Liver (tissue), 8 donors: ENCODE measurements at regions not wholly inside any gene's neighbourhood (a gene's known extent, or its start where the extent isn't known, plus 50 kb on each side); places are given as distances from the start of the nearest gene placed in this dataset.

ENCODE experiments used
- DNase-seq: peaks from one replicate; pipeline ENCODE4 v3.0.0-alpha.2; 2017; ENCODE audit warnings: low spot score
- H3K27ac ChIP-seq, 2 donors: one replicate each; pipeline ENCODE4 v1.7.0; 2013; ENCODE audit warnings: inconsistent platforms in 2 of 2, low read length in 2 of 2, control low read depth in 1 of 2, low read depth in 1 of 2, mild to moderate bottlenecking in 1 of 2
- H3K27me3 ChIP-seq, 4 donors: one replicate each; pipeline versions ENCODE4 v1.6.1 to v1.7.0; 2013; ENCODE audit warnings: low read length in 3 of 4, inconsistent platforms in 1 of 4, mild to moderate bottlenecking in 1 of 4, moderate library complexity in 1 of 4; ENCODE audit not compliant: control insufficient read depth in 4 of 4, insufficient read depth in 4 of 4
- H3K36me3 ChIP-seq, 4 donors: one replicate each; pipeline versions ENCODE4 v1.6.1 to v1.7.0; 2013; ENCODE audit warnings: low read length in 3 of 4, mild to moderate bottlenecking in 3 of 4, low read depth in 1 of 4, moderate library complexity in 1 of 4; ENCODE audit not compliant: control insufficient read depth in 4 of 4, insufficient read depth in 3 of 4
- H3K4me1 ChIP-seq, 4 donors: one replicate each; pipeline versions ENCODE4 v1.6.1 to v1.7.0; 2013; ENCODE audit warnings: low read length in 3 of 4, mild to moderate bottlenecking in 3 of 4, moderate library complexity in 1 of 4; ENCODE audit not compliant: control insufficient read depth in 4 of 4, insufficient read depth in 4 of 4
- H3K4me3 ChIP-seq, 3 donors: one replicate each; pipeline versions ENCODE4 v1.6.1 to v1.7.0; 2013; ENCODE audit warnings: low read length in 3 of 3, control low read depth in 1 of 3, low read depth in 1 of 3, mild to moderate bottlenecking in 1 of 3
- H3K9ac ChIP-seq, 2 donors: one replicate each; pipeline ENCODE4 v1.7.0; 2013; ENCODE audit warnings: low read length in 2 of 2, mild to moderate bottlenecking in 2 of 2, moderate library complexity in 2 of 2, control low read depth in 1 of 2, low read depth in 1 of 2
- H3K9me3 ChIP-seq, 4 donors: one replicate each; pipeline versions ENCODE4 v1.6.1 to v1.7.0; 2013; ENCODE audit warnings: low read length in 3 of 4; ENCODE audit not compliant: control insufficient read depth in 4 of 4
- FOXA2 ChIP-seq: IDR thresholded peaks from 2 replicates; pipeline ENCODE4 v1.6.1; 2016; ENCODE audit warnings: antibody characterized with exemption
- GABPA ChIP-seq, 2 donors: IDR thresholded peaks in 1 of 2; conservative IDR thresholded peaks in 1 of 2; 2 replicates each; pipeline ENCODE4 v1.6.1; 2016; ENCODE audit warnings: antibody characterized with exemption in 2 of 2, mild to moderate bottlenecking in 1 of 2, moderate library complexity in 1 of 2
- HNF4A ChIP-seq, 2 donors: conservative IDR thresholded peaks; 2 replicates each; pipeline ENCODE4 v1.6.1; 2016; ENCODE audit warnings: antibody characterized with exemption in 2 of 2, mild to moderate bottlenecking in 2 of 2
- HNF4G ChIP-seq: IDR thresholded peaks from 2 replicates; pipeline ENCODE4 v1.6.1; 2016; ENCODE audit warnings: antibody characterized with exemption
- NR2F2 ChIP-seq: IDR thresholded peaks from 2 replicates; pipeline ENCODE4 v1.6.1; 2016; ENCODE audit warnings: antibody characterized with exemption
- RAD21 ChIP-seq, 2 donors: IDR thresholded peaks; 2 replicates each; pipeline ENCODE4 v1.6.1; 2016; ENCODE audit warnings: antibody characterized with exemption in 2 of 2, mild to moderate bottlenecking in 2 of 2
- RXRA ChIP-seq, 2 donors: IDR thresholded peaks; 2 replicates each; pipeline ENCODE4 v1.6.1; 2017 to 2018; ENCODE audit warnings: antibody characterized with exemption in 2 of 2, mild to moderate bottlenecking in 1 of 2
- SP1 ChIP-seq: IDR thresholded peaks from 2 replicates; pipeline ENCODE4 v1.6.1; 2018; ENCODE audit warnings: antibody characterized with exemption, mild to moderate bottlenecking
- TAF1 ChIP-seq: conservative IDR thresholded peaks from 2 replicates; pipeline ENCODE4 v1.6.1; 2016; ENCODE audit warnings: antibody characterized with exemption, mild to moderate bottlenecking
- WGBS: extraction: QIAGEN DNeasy Blood & Tissue Kit; methylation state at CpG from one replicate; pipeline ENCODE4 v1.1.7; 2013; 5-methylcytosine and 5-hydroxymethylcytosine counted together
- TF ChIP-seq, protein P1 (sequence below): fragments of 150-350 bp; IDR thresholded peaks from 2 replicates; pipeline ENCODE4 v1.5.1; 2017; ENCODE audit warnings: improper control_type of control experiment, low read depth, low read length; ENCODE audit not compliant: missing input control
- TF ChIP-seq, protein P2 (sequence below): IDR thresholded peaks from 2 replicates; pipeline ENCODE4 v1.6.1; 2016; ENCODE audit warnings: antibody characterized with exemption
- TF ChIP-seq, protein P3 (sequence below): IDR thresholded peaks from 2 replicates; pipeline ENCODE4 v1.6.1; 2016; ENCODE audit warnings: antibody characterized with exemption
- TF ChIP-seq, protein P4 (sequence below): IDR thresholded peaks from 2 replicates; pipeline ENCODE4 v1.6.1; 2016; ENCODE audit warnings: antibody characterized with exemption, mild to moderate bottlenecking
- donor health status: healthy.
- donor health status: healthy.
- donor health status: healthy.
- donor health status: healthy.
- donor health status: healthy.

DNA sequence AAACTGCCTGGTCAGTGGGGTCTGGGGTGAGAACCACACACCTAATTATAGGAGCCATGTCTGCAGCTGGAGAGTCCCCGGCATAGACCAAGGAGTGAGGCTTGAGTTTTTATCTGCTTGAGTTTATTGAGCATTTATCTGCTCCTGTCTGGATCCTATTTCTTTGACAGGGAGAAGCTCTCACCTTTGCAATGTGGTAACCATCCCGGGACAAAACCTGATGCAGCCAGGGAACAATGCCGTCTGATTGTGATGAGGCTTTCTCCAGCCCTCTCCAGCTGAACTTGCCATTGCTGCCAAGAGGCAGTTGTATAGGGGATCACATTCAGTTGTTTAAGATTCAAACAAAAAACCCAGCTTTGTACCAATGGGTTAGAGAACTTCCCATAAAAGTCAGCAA is 324.4 kb downstream of the TSN start:
- no peak overlapping the region for H3K27ac ChIP-seq
- DNase-seq: no peak
- H3K36me3 ChIP-seq: no peaks in the 10 kb centered on the region
- TF ChIP-seq SP1 (no peak), FOXA2 (no peak), GABPA (IDR thresholded peaks at IDR 0.05 in 1 of 2, conservative IDR thresholded peaks at IDR 0.05 in 1 of 2) (no peak), RXRA (IDR thresholded peaks at IDR 0.05) (no peak), HNF4A (conservative IDR thresholded peaks at IDR 0.05) (no peak)
- TF ChIP-seq, protein P1, sequence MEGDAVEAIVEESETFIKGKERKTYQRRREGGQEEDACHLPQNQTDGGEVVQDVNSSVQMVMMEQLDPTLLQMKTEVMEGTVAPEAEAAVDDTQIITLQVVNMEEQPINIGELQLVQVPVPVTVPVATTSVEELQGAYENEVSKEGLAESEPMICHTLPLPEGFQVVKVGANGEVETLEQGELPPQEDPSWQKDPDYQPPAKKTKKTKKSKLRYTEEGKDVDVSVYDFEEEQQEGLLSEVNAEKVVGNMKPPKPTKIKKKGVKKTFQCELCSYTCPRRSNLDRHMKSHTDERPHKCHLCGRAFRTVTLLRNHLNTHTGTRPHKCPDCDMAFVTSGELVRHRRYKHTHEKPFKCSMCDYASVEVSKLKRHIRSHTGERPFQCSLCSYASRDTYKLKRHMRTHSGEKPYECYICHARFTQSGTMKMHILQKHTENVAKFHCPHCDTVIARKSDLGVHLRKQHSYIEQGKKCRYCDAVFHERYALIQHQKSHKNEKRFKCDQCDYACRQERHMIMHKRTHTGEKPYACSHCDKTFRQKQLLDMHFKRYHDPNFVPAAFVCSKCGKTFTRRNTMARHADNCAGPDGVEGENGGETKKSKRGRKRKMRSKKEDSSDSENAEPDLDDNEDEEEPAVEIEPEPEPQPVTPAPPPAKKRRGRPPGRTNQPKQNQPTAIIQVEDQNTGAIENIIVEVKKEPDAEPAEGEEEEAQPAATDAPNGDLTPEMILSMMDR: no peak
- TF ChIP-seq, protein P2, sequence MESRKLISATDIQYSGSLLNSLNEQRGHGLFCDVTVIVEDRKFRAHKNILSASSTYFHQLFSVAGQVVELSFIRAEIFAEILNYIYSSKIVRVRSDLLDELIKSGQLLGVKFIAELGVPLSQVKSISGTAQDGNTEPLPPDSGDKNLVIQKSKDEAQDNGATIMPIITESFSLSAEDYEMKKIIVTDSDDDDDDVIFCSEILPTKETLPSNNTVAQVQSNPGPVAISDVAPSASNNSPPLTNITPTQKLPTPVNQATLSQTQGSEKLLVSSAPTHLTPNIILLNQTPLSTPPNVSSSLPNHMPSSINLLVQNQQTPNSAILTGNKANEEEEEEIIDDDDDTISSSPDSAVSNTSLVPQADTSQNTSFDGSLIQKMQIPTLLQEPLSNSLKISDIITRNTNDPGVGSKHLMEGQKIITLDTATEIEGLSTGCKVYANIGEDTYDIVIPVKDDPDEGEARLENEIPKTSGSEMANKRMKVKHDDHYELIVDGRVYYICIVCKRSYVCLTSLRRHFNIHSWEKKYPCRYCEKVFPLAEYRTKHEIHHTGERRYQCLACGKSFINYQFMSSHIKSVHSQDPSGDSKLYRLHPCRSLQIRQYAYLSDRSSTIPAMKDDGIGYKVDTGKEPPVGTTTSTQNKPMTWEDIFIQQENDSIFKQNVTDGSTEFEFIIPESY: no peak
- TF ChIP-seq, protein P3, sequence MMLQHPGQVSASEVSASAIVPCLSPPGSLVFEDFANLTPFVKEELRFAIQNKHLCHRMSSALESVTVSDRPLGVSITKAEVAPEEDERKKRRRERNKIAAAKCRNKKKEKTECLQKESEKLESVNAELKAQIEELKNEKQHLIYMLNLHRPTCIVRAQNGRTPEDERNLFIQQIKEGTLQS: no peak
- no peak overlapping the region for H3K4me3 ChIP-seq
- 80% methylated on average over 3 of the region's 3 CpGs for WGBS
- no peaks in the 10 kb centered on the region for H3K9me3 ChIP-seq
- H3K27me3 ChIP-seq: no peaks in the 10 kb centered on the region
- no peaks in the 10 kb centered on the region for H3K4me1 ChIP-seq
- H3K9ac ChIP-seq: no peak overlapping the region

DNA sequence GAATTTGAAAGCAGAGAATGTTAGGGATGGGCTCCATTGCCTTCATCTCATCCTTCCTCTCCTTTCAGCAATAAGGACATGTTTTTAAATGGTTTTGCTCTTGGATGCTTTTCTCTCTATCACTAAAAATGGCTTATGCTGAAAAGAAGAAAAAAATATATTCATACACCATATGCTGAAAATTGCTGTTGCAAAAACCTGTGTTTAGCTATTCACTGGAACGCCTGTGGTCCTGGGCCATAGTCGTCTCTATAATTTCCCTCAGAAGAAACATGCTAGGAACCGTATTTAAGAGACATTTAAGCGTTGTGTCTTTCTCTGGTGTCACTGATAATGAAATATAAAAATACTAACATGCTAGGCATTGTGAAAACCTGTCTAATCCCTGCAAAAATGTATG is 324.9 kb downstream of the TSN start:
- no peaks in the 10 kb centered on the region for H3K27me3 ChIP-seq
- H3K27ac ChIP-seq: no peak overlapping the region
- no peaks in the 10 kb centered on the region for H3K36me3 ChIP-seq
- 79% methylated on average over 4 of the region's 4 CpGs for WGBS
- H3K4me1 ChIP-seq: no peaks in the 10 kb centered on the region
- H3K4me3 ChIP-seq: no peak overlapping the region
- no peak for DNase-seq
- no peaks in the 10 kb centered on the region for H3K9me3 ChIP-seq
- TF ChIP-seq, protein P4, sequence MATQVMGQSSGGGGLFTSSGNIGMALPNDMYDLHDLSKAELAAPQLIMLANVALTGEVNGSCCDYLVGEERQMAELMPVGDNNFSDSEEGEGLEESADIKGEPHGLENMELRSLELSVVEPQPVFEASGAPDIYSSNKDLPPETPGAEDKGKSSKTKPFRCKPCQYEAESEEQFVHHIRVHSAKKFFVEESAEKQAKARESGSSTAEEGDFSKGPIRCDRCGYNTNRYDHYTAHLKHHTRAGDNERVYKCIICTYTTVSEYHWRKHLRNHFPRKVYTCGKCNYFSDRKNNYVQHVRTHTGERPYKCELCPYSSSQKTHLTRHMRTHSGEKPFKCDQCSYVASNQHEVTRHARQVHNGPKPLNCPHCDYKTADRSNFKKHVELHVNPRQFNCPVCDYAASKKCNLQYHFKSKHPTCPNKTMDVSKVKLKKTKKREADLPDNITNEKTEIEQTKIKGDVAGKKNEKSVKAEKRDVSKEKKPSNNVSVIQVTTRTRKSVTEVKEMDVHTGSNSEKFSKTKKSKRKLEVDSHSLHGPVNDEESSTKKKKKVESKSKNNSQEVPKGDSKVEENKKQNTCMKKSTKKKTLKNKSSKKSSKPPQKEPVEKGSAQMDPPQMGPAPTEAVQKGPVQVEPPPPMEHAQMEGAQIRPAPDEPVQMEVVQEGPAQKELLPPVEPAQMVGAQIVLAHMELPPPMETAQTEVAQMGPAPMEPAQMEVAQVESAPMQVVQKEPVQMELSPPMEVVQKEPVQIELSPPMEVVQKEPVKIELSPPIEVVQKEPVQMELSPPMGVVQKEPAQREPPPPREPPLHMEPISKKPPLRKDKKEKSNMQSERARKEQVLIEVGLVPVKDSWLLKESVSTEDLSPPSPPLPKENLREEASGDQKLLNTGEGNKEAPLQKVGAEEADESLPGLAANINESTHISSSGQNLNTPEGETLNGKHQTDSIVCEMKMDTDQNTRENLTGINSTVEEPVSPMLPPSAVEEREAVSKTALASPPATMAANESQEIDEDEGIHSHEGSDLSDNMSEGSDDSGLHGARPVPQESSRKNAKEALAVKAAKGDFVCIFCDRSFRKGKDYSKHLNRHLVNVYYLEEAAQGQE: no peak
- no peak for TF ChIP-seq HNF4G
- no peak for TF ChIP-seq RAD21 (IDR thresholded peaks at IDR 0.05)
- TF ChIP-seq NR2F2: no peak
- no peak for TF ChIP-seq SP1
- TF ChIP-seq HNF4A (conservative IDR thresholded peaks at IDR 0.05): no peak
- no peak for TF ChIP-seq TAF1
- H3K9ac ChIP-seq: no peak overlapping the region
